ENCODE measurements at regions not wholly inside any gene's neighbourhood (a gene's known extent, or its start where the extent isn't known, plus 50 kb on each side); places are given as distances from the start of the nearest gene placed in this dataset.
A peak's percentile ranks its signal among the peaks of the same experiment; 100 is the strongest.

DNA sequence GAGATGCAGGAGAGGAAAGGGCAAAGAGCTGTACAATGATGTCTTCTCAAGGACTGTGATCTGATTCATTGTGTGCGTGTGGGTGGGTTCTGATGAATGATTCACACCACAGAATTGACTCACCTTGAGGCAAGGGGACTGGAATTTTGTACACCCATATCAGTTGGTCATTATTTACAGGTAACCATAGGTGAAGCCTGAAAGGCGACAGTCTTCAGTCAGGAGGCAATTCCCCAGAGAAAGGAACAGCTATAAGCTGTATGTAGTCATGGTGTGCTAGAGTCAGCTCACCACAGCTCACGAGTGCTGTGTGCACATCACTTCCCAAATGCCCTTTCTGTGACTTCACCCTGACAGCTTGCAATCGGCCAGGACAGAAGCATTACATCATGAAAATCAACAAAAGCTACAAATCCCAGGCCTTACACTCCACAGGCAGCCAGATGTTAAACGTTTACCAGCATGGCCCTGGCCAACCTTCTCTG, 87.6 kb upstream of the RPS23 start:
- peak; percentile 15 for FAIRE-seq
- Histone ChIP-seq H3K9me1 (ENCODE audit: control insufficient read depth, insufficient read depth, low read length) (no peaks in the 10 kb centered on the region), H3K79me2 (ENCODE audit: control insufficient read depth, insufficient read depth, low read length) (no peaks in the 10 kb centered on the region), H3K4me2 (ENCODE audit: insufficient read depth, low read length) (no peak overlapping the region), H3K4me1 (replicated peaks in 1 of 2; ENCODE audit: control insufficient read depth in 2 of 2, insufficient read depth in 2 of 2, low read length in 2 of 2) (peaks cover 8 to 14% of the 10 kb centered on the region in 2 experiments; a peak in 4 of 5 replicates), H4K20me1 (replicated peaks; ENCODE audit: control insufficient read depth, insufficient read depth, low read length) (no peaks in the 10 kb centered on the region), H3K36me3 (ENCODE audit: control insufficient read depth, insufficient read depth, low read length) (no peaks in the 10 kb centered on the region), H3K4me3 (no peak overlapping the region), H3K27me3 (ENCODE audit: control insufficient read depth in 2 of 2, insufficient read depth in 2 of 2, low read length in 2 of 2) (no peaks in the 10 kb centered on the region), H2AFZ (ENCODE audit: low read depth, low read length) (peak overlapping the region; percentile 43; the same call in 1 of the 2 replicates), H3K9ac (ENCODE audit: insufficient read depth in 1 of 2, low read depth in 2 of 2, low read length in 2 of 2) (no peak overlapping the region), H3K9me3 (replicated peaks; ENCODE audit: control insufficient read depth, insufficient read depth, low read depth, low read length) (no peaks in the 10 kb centered on the region), H3K27ac (ENCODE audit: extremely low read depth, low read depth, low read length) (no peak overlapping the region)
- in situ Hi-C loops (cut with MboI): loop anchor here (25.0 kb wide), 2 partner anchors 272 to 422 kb away; no protein-coding TSS in a partner anchor
- intact Hi-C loops (cut with micrococcal nuclease): loop anchor here (2.0 kb wide), 1 partner anchor 101 kb away; no protein-coding TSS in a partner anchor
- POLR2A ChIA-PET: interaction anchor here (3.4 kb wide), 1 partner anchor 8 kb away, joined by 13 read pairs; no protein-coding TSS in a partner anchor
- TF ChIP-seq CEBPG (CRISPR knock-in tag; IDR thresholded peaks at IDR 0.05): no peak
- 0 out of 4 replicates have a peak, but pooled peaks of 1 of the 2 experiments have one; percentile 35 for TF ChIP-seq CEBPG (tag; conservative IDR thresholded peaks at IDR 0.05 in 1 of 2, IDR thresholded peaks at IDR 0.05 in 1 of 2)
- 0 out of 2 replicates have a peak, but pooled peaks have one; percentile 24 for TF ChIP-seq JUN (IDR thresholded peaks at IDR 0.05; ENCODE audit: borderline replicate concordance, low read depth, low read length)
- TF ChIP-seq JUN (CRISPR knock-in tag; IDR thresholded peaks at IDR 0.05; ENCODE audit: borderline replicate concordance): no peak
- TF ChIP-seq ASH1L (IDR thresholded peaks at IDR 0.05; ENCODE audit: borderline replicate concordance, low read depth, partially characterized antibody): no peak
- TF ChIP-seq LEF1 (IDR thresholded peaks at IDR 0.05): no peak
- TF ChIP-seq, protein P1, sequence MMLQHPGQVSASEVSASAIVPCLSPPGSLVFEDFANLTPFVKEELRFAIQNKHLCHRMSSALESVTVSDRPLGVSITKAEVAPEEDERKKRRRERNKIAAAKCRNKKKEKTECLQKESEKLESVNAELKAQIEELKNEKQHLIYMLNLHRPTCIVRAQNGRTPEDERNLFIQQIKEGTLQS (IDR thresholded peaks at IDR 0.05): peak; percentile 51; the same call in 1 of the 2 replicates
- TF ChIP-seq, protein P1 (CRISPR knock-in tag; conservative IDR thresholded peaks at IDR 0.05): no peak
- TF ChIP-seq, protein P2, sequence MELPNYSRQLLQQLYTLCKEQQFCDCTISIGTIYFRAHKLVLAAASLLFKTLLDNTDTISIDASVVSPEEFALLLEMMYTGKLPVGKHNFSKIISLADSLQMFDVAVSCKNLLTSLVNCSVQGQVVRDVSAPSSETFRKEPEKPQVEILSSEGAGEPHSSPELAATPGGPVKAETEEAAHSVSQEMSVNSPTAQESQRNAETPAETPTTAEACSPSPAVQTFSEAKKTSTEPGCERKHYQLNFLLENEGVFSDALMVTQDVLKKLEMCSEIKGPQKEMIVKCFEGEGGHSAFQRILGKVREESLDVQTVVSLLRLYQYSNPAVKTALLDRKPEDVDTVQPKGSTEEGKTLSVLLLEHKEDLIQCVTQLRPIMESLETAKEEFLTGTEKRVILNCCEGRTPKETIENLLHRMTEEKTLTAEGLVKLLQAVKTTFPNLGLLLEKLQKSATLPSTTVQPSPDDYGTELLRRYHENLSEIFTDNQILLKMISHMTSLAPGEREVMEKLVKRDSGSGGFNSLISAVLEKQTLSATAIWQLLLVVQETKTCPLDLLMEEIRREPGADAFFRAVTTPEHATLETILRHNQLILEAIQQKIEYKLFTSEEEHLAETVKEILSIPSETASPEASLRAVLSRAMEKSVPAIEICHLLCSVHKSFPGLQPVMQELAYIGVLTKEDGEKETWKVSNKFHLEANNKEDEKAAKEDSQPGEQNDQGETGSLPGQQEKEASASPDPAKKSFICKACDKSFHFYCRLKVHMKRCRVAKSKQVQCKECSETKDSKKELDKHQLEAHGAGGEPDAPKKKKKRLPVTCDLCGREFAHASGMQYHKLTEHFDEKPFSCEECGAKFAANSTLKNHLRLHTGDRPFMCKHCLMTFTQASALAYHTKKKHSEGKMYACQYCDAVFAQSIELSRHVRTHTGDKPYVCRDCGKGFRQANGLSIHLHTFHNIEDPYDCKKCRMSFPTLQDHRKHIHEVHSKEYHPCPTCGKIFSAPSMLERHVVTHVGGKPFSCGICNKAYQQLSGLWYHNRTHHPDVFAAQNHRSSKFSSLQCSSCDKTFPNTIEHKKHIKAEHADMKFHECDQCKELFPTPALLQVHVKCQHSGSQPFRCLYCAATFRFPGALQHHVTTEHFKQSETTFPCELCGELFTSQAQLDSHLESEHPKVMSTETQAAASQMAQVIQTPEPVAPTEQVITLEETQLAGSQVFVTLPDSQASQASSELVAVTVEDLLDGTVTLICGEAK (IDR thresholded peaks at IDR 0.05): no peak
- TF ChIP-seq, protein P2 (CRISPR knock-in tag; IDR thresholded peaks at IDR 0.05): no peak
- TF ChIP-seq GABPB2 (CRISPR knock-in tag; conservative IDR thresholded peaks at IDR 0.05): no peak
- peak; percentile 46; the same call in 1 of the 2 replicates for TF ChIP-seq EGR1 (conservative IDR thresholded peaks at IDR 0.05)
- CTCF ChIA-PET (ENCODE audit: low intra/inter-chr PET ratio): no interaction called here
- DNase-seq (ENCODE audit: extremely low read depth in 1 of 4, low spot score in 3 of 4): no peak
- WGBS (ENCODE audit: insufficient coverage, low coverage, missing lambda C conversion rate): 43% methylated on average over 5 of the region's 5 CpGs
- peak; percentile 34 for ATAC-seq
- BruUV-seq (replicated peaks): no TSS peak
